ENCODE measurements at regions not wholly inside any gene's neighbourhood (a gene's known extent, or its start where the extent isn't known, plus 50 kb on each side); places are given as distances from the start of the nearest gene placed in this dataset.
"Not testable (repeated sequence)": the region's sequence is repeated elsewhere in the genome, so short reads cannot be mapped to it uniquely, and the experiment has no call there.

DNA sequence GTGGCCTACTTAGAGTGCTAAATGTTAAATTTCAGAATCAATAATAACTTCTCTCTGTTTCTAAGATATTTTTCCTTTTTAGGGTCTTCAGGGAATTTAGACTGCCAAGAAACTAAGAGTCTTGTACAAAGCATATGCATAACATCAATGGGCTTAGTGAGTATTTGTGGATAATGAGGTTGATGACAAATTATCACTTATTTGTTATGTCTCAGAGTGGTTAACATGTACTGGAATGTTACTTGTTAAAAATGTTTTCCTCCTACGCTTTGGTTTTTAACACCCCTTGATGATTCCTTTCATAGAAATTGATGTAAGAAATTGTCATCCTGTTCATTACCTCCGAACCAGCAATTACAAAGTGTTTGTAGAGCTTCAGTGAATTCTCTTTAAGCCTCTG lies 144.3 kb downstream of the MRPS30 start:
- no peak for ATAC-seq
- no peak overlapping the region for H3K4me3 ChIP-seq
- H3K27ac ChIP-seq, result no peak overlapping the region
- no peaks in the 10 kb centered on the region for H3K9me3 ChIP-seq
- TF ChIP-seq, protein P1, sequence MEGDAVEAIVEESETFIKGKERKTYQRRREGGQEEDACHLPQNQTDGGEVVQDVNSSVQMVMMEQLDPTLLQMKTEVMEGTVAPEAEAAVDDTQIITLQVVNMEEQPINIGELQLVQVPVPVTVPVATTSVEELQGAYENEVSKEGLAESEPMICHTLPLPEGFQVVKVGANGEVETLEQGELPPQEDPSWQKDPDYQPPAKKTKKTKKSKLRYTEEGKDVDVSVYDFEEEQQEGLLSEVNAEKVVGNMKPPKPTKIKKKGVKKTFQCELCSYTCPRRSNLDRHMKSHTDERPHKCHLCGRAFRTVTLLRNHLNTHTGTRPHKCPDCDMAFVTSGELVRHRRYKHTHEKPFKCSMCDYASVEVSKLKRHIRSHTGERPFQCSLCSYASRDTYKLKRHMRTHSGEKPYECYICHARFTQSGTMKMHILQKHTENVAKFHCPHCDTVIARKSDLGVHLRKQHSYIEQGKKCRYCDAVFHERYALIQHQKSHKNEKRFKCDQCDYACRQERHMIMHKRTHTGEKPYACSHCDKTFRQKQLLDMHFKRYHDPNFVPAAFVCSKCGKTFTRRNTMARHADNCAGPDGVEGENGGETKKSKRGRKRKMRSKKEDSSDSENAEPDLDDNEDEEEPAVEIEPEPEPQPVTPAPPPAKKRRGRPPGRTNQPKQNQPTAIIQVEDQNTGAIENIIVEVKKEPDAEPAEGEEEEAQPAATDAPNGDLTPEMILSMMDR (IDR thresholded peaks at IDR 0.05), result no peak
- H3K4me1 ChIP-seq, result no peaks in the 10 kb centered on the region
- WGBS, 2 donors, result 52 to 68% methylated on average over 2 of the region's 2 CpGs
- no peak for DNase-seq
- intact Hi-C loops (cut with DNase I), result loop anchor here in 1 of 10 donors (10.0 kb wide), 1 partner anchor 742 kb away; the partner anchor contains the start of gene HCN1
- no peaks in the 10 kb centered on the region for H3K36me3 ChIP-seq
- H3K27me3 ChIP-seq, result no peaks in the 10 kb centered on the region

DNA sequence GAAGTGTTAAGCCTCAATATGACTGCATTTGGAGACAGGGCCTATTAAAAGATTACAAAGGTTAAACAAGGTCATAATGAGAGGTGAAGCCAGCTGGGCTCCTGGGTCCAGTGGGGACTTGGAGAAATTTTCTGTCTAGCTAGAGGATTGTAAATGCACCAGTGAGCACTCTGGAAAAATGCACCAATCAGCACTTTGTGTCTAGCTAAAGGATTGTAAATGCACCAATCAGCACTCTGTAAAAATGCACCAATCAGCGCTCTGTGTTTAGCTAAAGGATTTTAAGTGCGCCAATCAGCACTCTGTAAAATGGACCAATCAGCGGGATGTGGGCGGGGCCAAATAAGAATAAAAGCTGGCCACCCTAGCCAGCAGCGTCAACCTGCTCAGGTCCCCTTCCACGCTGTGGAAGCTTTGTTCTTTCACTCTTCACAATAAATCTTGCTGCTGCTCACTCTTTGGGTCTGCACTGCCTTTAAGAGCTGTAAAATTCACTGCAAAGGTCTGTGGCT lies 150.3 kb downstream of the MRPS30 start:
- H3K4me1 ChIP-seq, H3K9me3 ChIP-seq, ATAC-seq, H3K4me3 ChIP-seq, H3K27ac ChIP-seq, DNase-seq, H3K27me3 ChIP-seq, H3K36me3 ChIP-seq: not testable (repeated sequence)
- 86 to 88% methylated on average over 6 of the region's 6 CpGs for WGBS, 2 donors
- intact Hi-C loops (cut with DNase I), result loop anchor here in 1 of 10 donors (10.0 kb wide), 1 partner anchor 736 kb away; the partner anchor contains the start of gene HCN1

DNA sequence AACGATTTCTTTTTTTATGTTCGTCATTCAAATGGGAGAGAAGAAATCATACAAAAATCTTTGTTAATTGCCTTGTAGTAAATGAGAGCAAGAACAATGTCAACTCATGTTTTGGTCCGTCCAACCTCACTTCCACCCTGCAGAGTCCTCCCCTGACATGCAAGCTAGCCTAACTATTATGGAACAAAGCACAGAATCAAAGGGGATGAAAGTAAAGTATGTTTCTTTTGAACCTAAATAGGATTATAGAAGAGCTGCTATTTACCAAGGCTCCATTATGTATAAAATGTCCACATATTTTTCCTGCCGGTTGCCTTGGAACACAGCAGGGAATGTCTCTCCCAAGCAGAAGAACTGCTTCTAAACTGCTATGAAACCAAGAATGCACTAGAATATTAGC lies 161.1 kb downstream of the MRPS30 start:
- 84 to 89% methylated on average over 4 of the region's 4 CpGs for WGBS, 2 donors
- TF ChIP-seq, protein P1 (IDR thresholded peaks at IDR 0.05), result no peak
- no peak for DNase-seq
- Histone ChIP-seq H3K27ac (no peak overlapping the region), H3K9me3 (peaks cover 0 to 22% (median 0%) of the 10 kb centered on the region in 11 donors), H3K27me3 (no peaks in the 10 kb centered on the region), H3K36me3 (no peaks in the 10 kb centered on the region), H3K4me3 (no peak overlapping the region), H3K4me1 (no peaks in the 10 kb centered on the region)
- ATAC-seq, result no peak
- intact Hi-C loops (cut with DNase I), result no loop called here

DNA sequence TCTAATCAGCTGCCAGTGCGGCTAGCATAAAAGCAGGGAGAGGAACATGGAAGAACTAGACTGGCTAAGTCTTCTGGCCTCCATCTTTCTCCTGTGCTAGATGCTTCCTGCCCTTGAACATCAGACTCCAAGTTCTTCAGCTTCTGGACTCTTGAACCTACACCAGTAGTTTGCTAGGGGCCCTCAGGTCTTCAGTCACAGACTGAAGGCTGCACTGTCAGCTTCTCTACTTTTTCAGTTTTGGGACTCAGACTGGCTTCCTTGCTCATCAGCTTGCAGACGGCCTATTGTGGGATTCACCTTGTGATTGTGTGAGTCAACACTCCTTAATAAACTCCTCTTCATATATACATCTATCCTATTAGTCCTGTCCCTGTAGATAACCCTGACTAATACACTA lies 162.2 kb downstream of the MRPS30 start:
- H3K9me3 ChIP-seq, result peaks cover 0 to 33% (median 0%) of the 10 kb centered on the region in 11 donors
- H3K36me3 ChIP-seq; H3K27me3 ChIP-seq; H3K4me3 ChIP-seq; H3K4me1 ChIP-seq; H3K27ac ChIP-seq; intact Hi-C loops (cut with DNase I); ATAC-seq; DNase-seq: not testable (repeated sequence)
- WGBS, 2 donors, result 79 to 95% methylated on average over 2 of the region's 2 CpGs

DNA sequence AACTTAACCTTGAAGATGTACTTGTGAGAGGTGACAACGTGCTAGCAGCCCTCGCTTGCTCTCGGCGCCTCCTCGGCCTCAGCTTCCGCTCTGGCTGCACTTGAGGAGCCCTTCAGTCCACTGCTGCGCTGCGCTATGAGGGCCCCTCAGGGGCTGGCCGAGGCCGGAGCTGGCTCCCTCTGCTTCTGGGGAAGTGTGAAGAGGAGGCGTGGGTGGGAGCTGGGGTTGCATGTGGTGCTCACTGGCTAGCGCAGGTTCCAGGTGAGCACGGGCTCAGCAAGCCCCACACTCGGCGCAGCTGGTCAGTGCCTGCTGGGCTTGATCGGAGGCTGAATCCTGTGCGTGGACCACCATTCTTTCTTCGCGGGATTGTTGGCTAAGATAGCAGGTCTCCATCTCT lies 166.1 kb downstream of the MRPS30 start:
- no peaks in the 10 kb centered on the region for H3K4me1 ChIP-seq
- ATAC-seq (no peak), DNase-seq (no peak)
- no peak overlapping the region for H3K4me3 ChIP-seq
- no peaks in the 10 kb centered on the region for H3K27me3 ChIP-seq
- no peaks in the 10 kb centered on the region for H3K36me3 ChIP-seq
- peaks cover 0 to 54% (median 0%) of the 10 kb centered on the region in 11 donors for H3K9me3 ChIP-seq
- TF ChIP-seq, protein P1 (IDR thresholded peaks at IDR 0.05), result no peak
- H3K27ac ChIP-seq, result no peak overlapping the region
- intact Hi-C loops (cut with DNase I), result no loop called here
- 91 to 92% methylated on average over 19 of the region's 19 CpGs for WGBS, 2 donors

All from heart right ventricle (tissue), 16 donors.